OCI-LY1 (cell line): ENCODE measurements at regions not wholly inside any gene's neighbourhood (a gene's known extent, or its start where the extent isn't known, plus 50 kb on each side); places are given as distances from the start of the nearest gene placed in this dataset.

ENCODE experiments used
- CTCF ChIP-seq: fragments of 200-600 bp; sonication (generic), shearing (Covaris generic); IDR thresholded peaks from 2 replicates; pipeline ENCODE4 v1.5.1; 2017; ENCODE audit warnings: mild to moderate bottlenecking, antibody characterized with exemption, low read length, moderate library complexity, mixed read lengths
- EZH2 ChIP-seq: fragments of 200-600 bp; sonication (generic), shearing (Covaris generic); IDR thresholded peaks from 2 replicates; pipeline ENCODE4 v1.8.0; 2017; ENCODE audit warnings: borderline replicate concordance, mixed run types, mild to moderate bottlenecking, antibody characterized with exemption, low read length, moderate library complexity, mixed read lengths

DNA sequence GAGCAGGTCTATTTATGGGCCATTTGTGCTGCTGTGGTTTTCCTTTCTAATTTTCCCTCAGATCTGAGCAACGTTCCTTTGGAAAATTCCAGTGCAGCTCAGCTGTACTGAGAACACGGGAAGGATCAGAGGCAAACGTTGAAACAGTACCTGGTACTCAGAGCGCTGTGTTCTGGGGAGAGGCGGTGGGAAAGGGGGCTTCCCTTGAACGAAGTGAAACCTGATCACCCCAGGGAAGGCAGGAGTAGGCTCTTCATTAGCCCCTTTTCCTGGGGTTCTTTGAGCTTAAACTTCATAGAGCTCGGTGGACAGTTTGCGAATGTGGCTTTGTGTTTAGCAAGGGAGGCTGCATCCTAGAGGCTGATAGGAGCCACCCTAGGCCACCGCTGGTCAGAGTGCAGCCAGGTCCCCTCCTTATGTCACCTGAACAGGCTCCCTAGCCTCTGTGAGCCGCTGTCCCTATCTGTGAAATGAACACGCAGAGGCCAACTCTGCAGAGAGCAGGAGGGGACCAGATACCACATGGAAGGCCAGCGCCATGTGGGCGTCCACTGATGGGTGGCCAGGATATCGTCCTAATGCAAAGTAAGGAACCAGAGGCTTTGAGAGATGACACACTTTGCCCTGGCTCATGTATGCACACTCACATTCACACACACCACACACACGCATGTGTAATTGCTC lies 1464.8 kb downstream of the BRD1 start:
- no peak for TF ChIP-seq CTCF
- TF ChIP-seq EZH2: no peak
